ENCODE measurements at regions not wholly inside any gene's neighbourhood (a gene's known extent, or its start where the extent isn't known, plus 50 kb on each side); places are given as distances from the start of the nearest gene placed in this dataset.

GRCh38 chr4:52246827-52247226 lies 195.7 kb downstream of the SPATA18 start:
- TF ChIP-seq CTCF (IDR thresholded peaks at IDR 0.05) (no peak), POLR2A (IDR thresholded peaks at IDR 0.05) (no peak)
